Parathyroid adenoma (tissue), 2 donors: ENCODE measurements at regions not wholly inside any gene's neighbourhood (a gene's known extent, or its start where the extent isn't known, plus 50 kb on each side); places are given as distances from the start of the nearest gene placed in this dataset.
"Not testable (repeated sequence)": the region's sequence is repeated elsewhere in the genome, so short reads cannot be mapped to it uniquely, and the experiment has no call there.

Experiments used
- H2AFZ ChIP-seq: fragments of 300-600 bp; sonication (generic); one replicate; pipeline ENCODE4 v1.7.0; 2017; ENCODE audit warnings: antibody characterized with exemption, mild to moderate bottlenecking
- H3K27ac ChIP-seq: fragments of 300-600 bp; sonication (generic); one replicate; pipeline ENCODE4 v1.7.0; 2017
- H3K27me3 ChIP-seq: fragments of 300-600 bp; sonication (generic); one replicate; pipeline ENCODE4 v1.7.0; 2017; ENCODE audit warnings: low read length; ENCODE audit not compliant: control insufficient read depth, insufficient read depth
- H3K36me3 ChIP-seq: fragments of 300-600 bp; sonication (generic); one replicate; pipeline ENCODE4 v1.7.0; 2017; ENCODE audit warnings: low read length; ENCODE audit not compliant: control insufficient read depth, insufficient read depth
- H3K4me1 ChIP-seq: fragments of 300-600 bp; sonication (generic); one replicate; pipeline ENCODE4 v1.7.0; 2017; ENCODE audit warnings: control low read depth
- H3K4me2 ChIP-seq: fragments of 300-600 bp; sonication (generic); one replicate; pipeline ENCODE4 v1.7.0; 2017; ENCODE audit warnings: low read length
- H3K4me3 ChIP-seq: fragments of 300-600 bp; sonication (generic); one replicate; pipeline ENCODE4 v1.7.0; 2017; ENCODE audit warnings: low read depth, low read length
- H3K79me2 ChIP-seq: fragments of 300-600 bp; sonication (generic); one replicate; pipeline ENCODE4 v1.7.0; 2017; ENCODE audit warnings: control low read depth
- H3K9ac ChIP-seq: fragments of 300-600 bp; sonication (generic); one replicate; pipeline ENCODE4 v1.7.0; 2017; ENCODE audit warnings: mild to moderate bottlenecking
- H3K9me3 ChIP-seq: fragments of 300-600 bp; sonication (generic); one replicate; pipeline ENCODE4 v1.7.0; 2017; ENCODE audit warnings: low read length; ENCODE audit not compliant: control insufficient read depth
- TF ChIP-seq, protein P1 (sequence below): fragments of 300-600 bp; sonication (generic); IDR thresholded peaks from one replicate; pipeline ENCODE4 v1.7.0; 2017; ENCODE audit warnings: antibody characterized with exemption, mild to moderate bottlenecking
- donor health status: primary hyperparathyroidism.

DNA sequence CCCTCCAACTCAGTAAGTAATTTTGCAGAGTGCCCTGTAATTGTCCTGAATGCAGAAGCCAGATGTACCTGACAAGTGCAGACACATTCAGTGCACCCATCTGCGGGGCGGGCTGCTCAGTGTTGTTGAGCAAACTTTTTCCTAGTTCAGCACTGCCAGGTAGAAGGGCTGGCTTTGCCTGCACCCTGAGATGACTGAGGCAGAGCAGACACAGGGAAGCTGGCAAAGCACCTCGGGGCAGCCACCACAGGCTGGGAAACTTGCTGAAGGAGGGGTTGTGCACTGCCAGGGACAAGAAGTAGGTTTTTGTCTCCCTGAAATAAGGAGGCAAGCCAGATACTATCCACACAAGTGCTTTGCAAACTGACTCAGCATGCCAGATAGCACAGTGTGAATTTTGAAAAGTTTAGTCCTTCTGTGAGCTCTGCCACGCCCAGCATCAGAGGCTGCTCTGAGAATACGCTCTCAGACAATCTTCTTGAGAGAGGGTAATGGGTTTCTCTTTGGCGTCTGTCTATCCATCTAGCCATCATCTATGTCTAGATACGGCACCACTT is 62.3 kb downstream of the SOWAHC start:
- H3K27ac ChIP-seq = no peak overlapping the region
- H3K36me3 ChIP-seq = no peaks in the 10 kb centered on the region
- H3K9ac ChIP-seq = no peak overlapping the region
- H3K27me3 ChIP-seq = no peaks in the 10 kb centered on the region
- H3K4me3 ChIP-seq = no peak overlapping the region
- H3K9me3 ChIP-seq = no peaks in the 10 kb centered on the region
- no peaks in the 10 kb centered on the region for H3K79me2 ChIP-seq
- no peak overlapping the region for H3K4me2 ChIP-seq
- H2AFZ ChIP-seq = no peak overlapping the region
- H3K4me1 ChIP-seq = no peaks in the 10 kb centered on the region
- TF ChIP-seq, protein P1, sequence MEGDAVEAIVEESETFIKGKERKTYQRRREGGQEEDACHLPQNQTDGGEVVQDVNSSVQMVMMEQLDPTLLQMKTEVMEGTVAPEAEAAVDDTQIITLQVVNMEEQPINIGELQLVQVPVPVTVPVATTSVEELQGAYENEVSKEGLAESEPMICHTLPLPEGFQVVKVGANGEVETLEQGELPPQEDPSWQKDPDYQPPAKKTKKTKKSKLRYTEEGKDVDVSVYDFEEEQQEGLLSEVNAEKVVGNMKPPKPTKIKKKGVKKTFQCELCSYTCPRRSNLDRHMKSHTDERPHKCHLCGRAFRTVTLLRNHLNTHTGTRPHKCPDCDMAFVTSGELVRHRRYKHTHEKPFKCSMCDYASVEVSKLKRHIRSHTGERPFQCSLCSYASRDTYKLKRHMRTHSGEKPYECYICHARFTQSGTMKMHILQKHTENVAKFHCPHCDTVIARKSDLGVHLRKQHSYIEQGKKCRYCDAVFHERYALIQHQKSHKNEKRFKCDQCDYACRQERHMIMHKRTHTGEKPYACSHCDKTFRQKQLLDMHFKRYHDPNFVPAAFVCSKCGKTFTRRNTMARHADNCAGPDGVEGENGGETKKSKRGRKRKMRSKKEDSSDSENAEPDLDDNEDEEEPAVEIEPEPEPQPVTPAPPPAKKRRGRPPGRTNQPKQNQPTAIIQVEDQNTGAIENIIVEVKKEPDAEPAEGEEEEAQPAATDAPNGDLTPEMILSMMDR = no peak

GRCh38 chr2:109677121-109677731 is 63.1 kb downstream of the SOWAHC start:
- H3K27ac ChIP-seq, H3K4me3 ChIP-seq, H3K4me1 ChIP-seq, H3K36me3 ChIP-seq, H2AFZ ChIP-seq, H3K4me2 ChIP-seq, H3K27me3 ChIP-seq, H3K79me2 ChIP-seq, H3K9me3 ChIP-seq, H3K9ac ChIP-seq: not testable (repeated sequence)

- Histone ChIP-seq H3K9ac (no peak overlapping the region), H3K9me3 (no peaks in the 10 kb centered on the region), H3K36me3 (no peaks in the 10 kb centered on the region), H3K4me3 (no peak overlapping the region), H3K79me2 (no peaks in the 10 kb centered on the region), H3K4me2 (no peak overlapping the region), H3K4me1 (no peaks in the 10 kb centered on the region), H3K27ac (no peak overlapping the region), H2AFZ (no peak overlapping the region), H3K27me3 (no peaks in the 10 kb centered on the region)
- TF ChIP-seq, protein P1 = no peak
Measured at GRCh38 chr2:109677835-109678580, 63.8 kb downstream of the SOWAHC start.

GRCh38 chr2:109678724-109679201 is 64.6 kb downstream of the SOWAHC start:
- not testable (repeated sequence) for H3K9me3 ChIP-seq, H3K4me1 ChIP-seq, H3K36me3 ChIP-seq, H3K4me3 ChIP-seq, H3K79me2 ChIP-seq, H3K27me3 ChIP-seq, H3K9ac ChIP-seq, H3K4me2 ChIP-seq, H2AFZ ChIP-seq, H3K27ac ChIP-seq

- Histone ChIP-seq H2AFZ (no peak overlapping the region), H3K4me3 (no peak overlapping the region), H3K79me2 (no peaks in the 10 kb centered on the region), H3K4me1 (no peaks in the 10 kb centered on the region), H3K4me2 (no peak overlapping the region), H3K9ac (no peak overlapping the region), H3K36me3 (no peaks in the 10 kb centered on the region), H3K27me3 (no peaks in the 10 kb centered on the region), H3K27ac (no peak overlapping the region), H3K9me3 (no peaks in the 10 kb centered on the region)
- TF ChIP-seq, protein P1 = no peak
Measured at GRCh38 chr2:109679225-109679624, 65.1 kb downstream of the SOWAHC start.
